ENCODE measurements at regions not wholly inside any gene's neighbourhood (a gene's known extent, or its start where the extent isn't known, plus 50 kb on each side); places are given as distances from the start of the nearest gene placed in this dataset.

DNA sequence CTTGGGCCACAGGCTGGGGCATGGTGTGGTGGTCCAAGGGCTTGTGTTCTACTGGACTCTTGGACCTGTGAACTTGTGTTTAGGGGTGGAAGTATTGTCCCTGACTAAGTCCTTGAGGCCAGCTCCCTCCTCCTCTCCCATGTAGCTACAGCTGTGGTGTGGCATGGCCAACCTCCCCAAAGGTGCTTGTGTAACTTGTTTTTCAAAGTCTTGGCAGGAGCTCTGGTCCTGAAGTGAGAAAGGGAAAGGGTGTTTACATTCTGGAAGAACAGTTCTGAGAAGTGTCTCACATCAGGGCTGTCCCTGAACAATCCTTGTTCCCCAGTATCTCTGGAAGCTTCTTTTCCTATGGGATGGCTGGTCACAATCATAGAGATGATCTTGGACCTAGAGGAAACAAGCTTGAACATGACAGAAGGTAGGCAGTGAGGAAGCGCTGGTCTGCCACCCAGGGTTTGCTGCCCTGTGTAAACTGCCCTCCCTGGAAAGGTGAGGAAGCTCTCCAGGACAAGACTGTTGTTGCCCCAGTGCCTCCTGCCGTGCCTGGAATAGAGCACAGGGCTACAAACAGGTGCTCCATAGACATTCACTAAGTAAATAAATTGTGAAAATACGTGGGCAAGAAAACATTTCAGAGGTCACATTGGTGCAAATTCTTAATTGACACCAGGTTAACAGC, 64.6 kb upstream of the KLF9 start:
- H3K9me3 Mint-ChIP-seq (ENCODE audit: low read depth), result no peaks in the 10 kb centered on the region
- DNase-seq (no peak), ATAC-seq (no peak)
- H3K36me3 Mint-ChIP-seq, result no peaks in the 10 kb centered on the region
- H3K27me3 Mint-ChIP-seq, result no peaks in the 10 kb centered on the region
- no peak overlapping the region for H3K4me3 Mint-ChIP-seq
- no peaks in the 10 kb centered on the region for H3K4me1 Mint-ChIP-seq
- CTCF ChIA-PET, result interaction anchor here (0.6 to 1.7 kb wide), 3 partner anchors 123 to 1420 kb away, joined by 3 to 4 read pairs (median 4); no protein-coding TSS in a partner anchor
- H3K27ac Mint-ChIP-seq, result no peak overlapping the region

DNA sequence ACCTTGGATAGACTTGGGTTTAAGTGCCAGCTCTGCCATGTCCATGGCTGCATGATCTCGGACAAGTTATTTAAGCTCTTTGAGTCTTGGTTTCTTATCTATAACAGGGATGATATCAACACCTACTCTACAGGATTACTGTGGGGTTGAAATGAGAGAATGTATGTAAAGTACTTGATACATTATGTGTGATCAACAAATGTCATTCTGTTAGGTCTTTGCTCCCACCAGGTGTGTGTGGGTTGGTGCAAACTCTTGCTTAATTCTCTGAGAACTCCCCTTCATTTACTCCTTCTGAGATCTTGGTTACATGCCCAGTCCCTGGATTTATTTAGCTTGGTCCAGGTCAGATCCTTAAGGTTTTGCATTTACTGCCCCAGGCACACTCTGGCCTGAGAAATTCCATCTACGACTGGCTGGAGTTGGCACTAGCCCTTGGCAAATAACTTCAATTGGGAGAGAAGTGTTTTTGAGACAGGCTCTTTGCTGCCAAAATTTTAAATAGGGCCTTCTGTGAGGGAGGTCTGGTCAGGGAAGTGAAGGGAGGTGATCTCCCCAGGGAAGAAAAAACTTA, 63.5 kb upstream of the KLF9 start:
- Mint-ChIP-seq H3K27me3 (no peaks in the 10 kb centered on the region), H3K9me3 (ENCODE audit: low read depth) (no peaks in the 10 kb centered on the region), H3K4me1 (no peaks in the 10 kb centered on the region), H3K4me3 (no peak overlapping the region), H3K27ac (no peak overlapping the region), H3K36me3 (no peaks in the 10 kb centered on the region)
- no peak for ATAC-seq
- no peak for DNase-seq
- CTCF ChIA-PET, result interaction anchor here (1.7 kb wide), 1 partner anchor 124 kb away, joined by 4 read pairs; no protein-coding TSS in a partner anchor

DNA sequence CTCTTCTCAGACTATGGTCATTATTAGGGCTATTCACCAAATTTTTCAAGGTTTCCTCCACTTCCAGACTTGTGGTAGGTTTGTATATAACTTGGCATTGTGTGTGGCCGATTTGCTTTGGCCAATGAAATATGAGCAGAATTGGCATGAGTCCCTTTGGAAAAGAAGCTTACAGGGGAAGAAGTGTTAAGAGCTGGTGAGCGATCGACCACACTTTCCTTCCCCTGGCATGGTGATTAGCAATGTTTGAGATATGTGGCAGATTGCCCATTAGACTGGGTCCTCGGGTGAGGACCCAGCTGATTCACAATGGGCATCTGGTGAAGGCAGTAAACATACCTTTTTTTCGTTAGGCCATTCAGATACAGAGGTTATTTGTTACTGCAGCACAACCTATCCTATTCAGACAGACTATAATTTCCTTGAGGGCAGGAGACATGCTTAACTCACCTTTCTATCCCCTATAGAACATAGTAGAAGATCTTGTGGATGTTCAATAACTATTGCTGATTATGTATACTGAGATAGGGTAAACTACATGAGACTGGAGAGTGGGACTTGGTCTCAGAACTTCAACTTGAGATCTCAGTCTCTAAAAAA, 62.8 kb upstream of the KLF9 start:
- no peaks in the 10 kb centered on the region for H3K9me3 Mint-ChIP-seq (ENCODE audit: low read depth)
- H3K4me1 Mint-ChIP-seq, result no peaks in the 10 kb centered on the region
- CTCF ChIA-PET, result interaction anchor here (1.7 kb wide), 1 partner anchor 125 kb away, joined by 4 read pairs; no protein-coding TSS in a partner anchor
- H3K4me3 Mint-ChIP-seq, result no peak overlapping the region
- no peaks in the 10 kb centered on the region for H3K27me3 Mint-ChIP-seq
- ATAC-seq (no peak), DNase-seq (no peak)
- H3K36me3 Mint-ChIP-seq, result no peaks in the 10 kb centered on the region
- no peak overlapping the region for H3K27ac Mint-ChIP-seq

DNA sequence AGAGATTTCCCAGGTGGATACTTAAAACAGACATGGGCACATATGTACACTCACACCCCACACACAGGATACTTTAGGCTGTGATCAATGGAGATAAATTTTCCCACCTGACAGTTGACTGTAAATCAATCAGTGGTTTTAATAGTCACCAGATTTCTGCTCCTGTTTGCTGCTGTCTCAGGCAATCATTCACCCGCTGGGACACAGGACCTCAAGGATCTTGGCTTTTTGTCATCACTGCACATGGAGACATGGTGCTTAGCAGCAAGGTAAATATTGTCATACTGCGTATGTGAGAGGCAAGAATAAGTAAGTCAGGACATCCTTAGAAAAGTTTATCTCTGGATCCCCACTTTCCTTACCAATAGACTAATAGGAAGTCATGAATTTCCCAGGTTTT, 60.8 kb upstream of the KLF9 start:
- Mint-ChIP-seq H3K36me3 (no peaks in the 10 kb centered on the region), H3K4me1 (no peaks in the 10 kb centered on the region), H3K27ac (no peak overlapping the region), H3K9me3 (ENCODE audit: low read depth) (no peaks in the 10 kb centered on the region), H3K27me3 (no peaks in the 10 kb centered on the region), H3K4me3 (no peak overlapping the region)
- DNase-seq (no peak), ATAC-seq (no peak)
- CTCF ChIA-PET, result interaction anchor here (1.3 to 1.4 kb wide), 2 partner anchors 10 to 11 kb away, joined by 3 to 4 read pairs; no protein-coding TSS in a partner anchor

DNA sequence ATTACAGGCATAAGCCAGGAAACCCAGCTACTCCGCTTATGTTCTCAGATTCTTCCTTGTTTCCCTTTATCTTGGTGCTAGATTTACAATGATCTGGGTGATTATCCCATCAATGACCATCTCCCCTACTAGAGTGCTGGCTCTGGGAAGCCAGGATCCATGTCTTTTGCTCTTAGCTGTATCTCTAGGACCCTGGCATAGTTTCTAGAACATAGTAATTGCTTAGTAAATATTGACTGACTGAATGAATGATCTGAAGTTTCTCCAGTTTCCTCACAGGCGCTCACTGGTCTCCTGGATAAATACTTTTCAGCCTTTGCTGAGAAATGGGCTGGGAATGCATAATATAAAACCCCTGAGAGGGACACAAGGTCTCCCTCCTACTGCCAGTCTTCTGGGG, 60.0 kb upstream of the KLF9 start:
- H3K9me3 Mint-ChIP-seq (ENCODE audit: low read depth), result no peaks in the 10 kb centered on the region
- H3K36me3 Mint-ChIP-seq, result no peaks in the 10 kb centered on the region
- H3K4me1 Mint-ChIP-seq, result no peaks in the 10 kb centered on the region
- no peak for ATAC-seq
- no peak overlapping the region for H3K4me3 Mint-ChIP-seq
- no peak overlapping the region for H3K27ac Mint-ChIP-seq
- H3K27me3 Mint-ChIP-seq, result no peaks in the 10 kb centered on the region
- no peak for DNase-seq
- CTCF ChIA-PET, result interaction anchor here (1.3 kb wide), 1 partner anchor 12 kb away, joined by 3 read pairs; no protein-coding TSS in a partner anchor

DNA sequence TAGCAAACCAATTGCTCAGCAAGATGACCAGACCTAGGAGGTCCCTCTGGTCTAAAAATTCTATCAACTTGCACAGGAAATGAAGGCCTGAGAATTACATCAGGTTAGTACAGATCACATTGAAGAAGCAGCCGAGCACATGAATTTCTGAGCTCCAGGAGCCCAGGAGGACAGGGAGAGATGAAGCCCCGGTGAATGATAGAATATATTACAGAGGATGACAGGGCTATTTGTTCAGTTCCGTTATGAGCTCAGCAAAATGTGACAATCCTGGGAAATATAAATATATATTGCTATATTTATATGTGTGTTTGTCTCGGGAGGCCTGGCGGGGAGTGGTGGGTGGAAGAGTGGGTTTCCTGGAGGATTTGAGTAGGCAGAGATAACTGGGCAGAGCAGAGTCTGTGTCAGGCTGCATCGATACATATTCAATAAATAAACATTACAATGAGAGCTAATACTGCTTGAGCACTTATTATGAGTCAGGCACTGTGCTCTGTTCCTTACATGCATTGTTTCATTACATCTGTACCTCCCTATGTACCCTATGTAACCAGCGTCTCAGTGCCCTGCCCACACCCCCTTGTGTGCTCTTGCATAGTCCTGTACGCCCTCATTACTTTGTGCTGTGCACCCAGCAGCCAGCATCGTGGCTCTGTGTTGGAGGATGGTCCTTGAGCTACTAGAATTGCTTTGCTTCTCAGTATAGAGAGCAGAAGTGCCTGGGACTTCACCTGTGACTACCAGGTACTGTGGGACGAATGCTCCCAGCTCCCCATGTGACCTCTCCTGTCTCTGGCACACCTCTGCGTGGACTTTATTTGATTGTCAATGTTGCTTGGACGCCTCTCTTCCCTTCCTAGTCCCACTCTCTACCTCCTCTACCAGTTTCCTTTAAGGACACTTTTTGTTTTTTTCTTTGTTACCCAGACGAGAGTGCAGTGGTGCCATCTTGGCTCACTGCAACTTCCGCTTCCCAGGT, 58.1 kb upstream of the KLF9 start:
- no peak overlapping the region for H3K27ac Mint-ChIP-seq

DNA sequence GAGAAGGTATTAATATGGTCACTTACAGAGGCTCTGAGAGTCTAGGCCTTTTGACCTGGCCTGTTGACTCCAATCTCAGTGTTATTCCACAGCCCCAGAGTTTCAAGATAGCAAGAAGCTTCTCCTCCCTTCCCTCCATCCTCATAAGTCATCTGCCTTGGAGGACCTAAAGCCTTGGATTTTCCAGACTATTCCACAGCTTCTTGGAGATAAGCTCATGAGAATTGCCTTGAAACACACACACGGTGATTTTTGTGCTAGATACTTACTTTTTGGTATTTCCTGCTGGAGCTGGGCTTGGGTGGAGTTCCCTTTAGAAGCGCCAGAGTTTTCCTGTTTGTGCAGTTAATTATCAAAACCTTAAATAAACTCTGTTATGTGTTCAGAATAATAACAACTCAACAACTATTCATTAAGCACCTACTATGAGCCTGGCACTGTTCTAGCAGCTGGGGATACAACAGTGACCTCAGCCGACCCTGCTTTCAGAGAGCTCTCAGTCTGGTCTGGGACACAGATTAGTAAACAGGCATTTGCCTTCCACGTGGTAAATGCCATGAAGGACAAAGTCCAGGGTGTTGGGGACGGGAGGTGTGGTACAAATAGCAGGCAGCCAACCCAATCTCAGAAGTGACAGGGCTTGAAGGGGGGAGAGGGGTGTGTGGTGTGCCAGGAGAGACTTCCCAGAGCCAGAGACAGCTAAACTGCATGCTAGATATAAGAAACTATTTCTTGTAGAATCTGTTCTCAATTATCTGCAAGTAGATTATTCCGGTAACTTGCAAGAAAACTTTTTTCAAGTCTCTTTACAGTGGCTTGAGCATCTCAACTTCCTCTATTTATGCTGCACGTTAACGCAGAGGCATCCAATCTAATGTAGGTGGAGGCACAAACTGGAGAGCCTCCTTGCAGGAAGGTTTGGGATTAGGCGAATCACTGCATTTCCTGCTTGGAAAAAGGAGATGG, 55.9 kb upstream of the KLF9 start:
- CTCF ChIA-PET, result interaction anchor here (1.0 kb wide), 1 partner anchor 10 kb away, joined by 3 read pairs; no protein-coding TSS in a partner anchor
- DNase-seq (no peak), ATAC-seq (no peak)
- H3K27ac Mint-ChIP-seq, result no peak overlapping the region
- no peaks in the 10 kb centered on the region for H3K27me3 Mint-ChIP-seq
- H3K4me1 Mint-ChIP-seq, result peaks cover 2% of the 10 kb centered on the region
- H3K9me3 Mint-ChIP-seq (ENCODE audit: low read depth), result no peaks in the 10 kb centered on the region
- no peak overlapping the region for H3K4me3 Mint-ChIP-seq
- H3K36me3 Mint-ChIP-seq, result no peaks in the 10 kb centered on the region

More for the DNA sequence above, 58.1 kb upstream of the KLF9 start:
- ATAC-seq (no peak), DNase-seq (no peak)
- Mint-ChIP-seq H3K36me3 (no peaks in the 10 kb centered on the region), H3K4me1 (peaks cover 2% of the 10 kb centered on the region), H3K27me3 (no peaks in the 10 kb centered on the region), H3K9me3 (ENCODE audit: low read depth) (no peaks in the 10 kb centered on the region), H3K4me3 (no peak overlapping the region)
- CTCF ChIA-PET, result interaction anchor here (0.6 kb wide), 1 partner anchor 1247 kb away, joined by 4 read pairs; no protein-coding TSS in a partner anchor

DNA sequence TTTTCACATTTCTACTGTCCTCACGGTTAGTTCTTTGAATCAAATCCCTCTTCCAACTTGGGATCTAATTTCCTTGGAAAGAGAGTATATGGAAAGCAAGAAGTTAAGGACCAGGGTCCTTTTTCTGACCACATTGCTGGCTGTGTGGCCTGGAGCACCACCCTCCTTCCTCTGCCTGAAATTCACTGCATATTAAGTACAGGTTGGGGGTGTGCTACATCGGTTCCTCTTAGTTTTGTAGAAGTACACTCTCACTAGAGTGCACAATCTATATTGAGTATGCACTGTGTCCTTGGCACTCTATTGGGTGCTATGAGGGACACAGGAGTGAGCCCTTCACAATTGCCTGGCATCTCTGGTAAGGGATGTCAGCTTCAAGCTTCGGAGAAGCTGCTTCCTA, 53.8 kb upstream of the KLF9 start:
- Mint-ChIP-seq H3K27me3 (no peaks in the 10 kb centered on the region), H3K27ac (no peak overlapping the region), H3K36me3 (no peaks in the 10 kb centered on the region), H3K4me1 (peaks cover 2% of the 10 kb centered on the region), H3K9me3 (ENCODE audit: low read depth) (no peaks in the 10 kb centered on the region), H3K4me3 (no peak overlapping the region)
- ATAC-seq, result no peak
- DNase-seq, result no peak
- CTCF ChIA-PET, result no interaction called here

DNA sequence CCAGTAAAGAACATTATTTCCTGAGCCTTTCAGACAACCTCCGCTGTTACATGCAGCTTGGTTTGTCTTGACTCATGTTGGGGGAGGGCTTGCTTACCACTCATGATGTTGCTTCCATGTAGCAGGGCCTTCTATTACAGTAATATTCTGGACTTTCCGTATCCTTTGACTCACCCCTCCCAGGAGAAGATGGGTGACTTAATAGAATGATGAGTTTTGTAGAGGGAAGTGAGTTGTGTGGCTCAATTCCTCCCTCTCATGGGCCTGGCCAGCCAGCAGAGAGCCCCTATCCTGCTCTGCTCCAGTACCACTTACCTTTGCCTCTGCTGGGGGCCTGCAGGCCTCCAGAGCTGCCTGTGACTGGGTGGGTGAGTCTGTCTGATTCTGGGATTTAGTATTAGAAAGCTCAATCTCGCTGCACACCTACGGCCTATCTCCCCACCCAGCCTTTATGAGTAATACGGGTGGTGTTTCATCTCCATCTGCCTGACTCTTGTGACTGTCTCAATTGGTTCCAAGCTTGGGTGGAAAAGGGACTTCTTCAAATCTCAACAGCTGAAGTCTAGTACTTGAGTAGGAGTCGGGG, 52.6 kb upstream of the KLF9 start:
- Mint-ChIP-seq H3K9me3 (ENCODE audit: low read depth) (no peaks in the 10 kb centered on the region), H3K36me3 (no peaks in the 10 kb centered on the region), H3K27ac (no peak overlapping the region), H3K4me1 (peaks cover 2% of the 10 kb centered on the region), H3K4me3 (no peak overlapping the region), H3K27me3 (no peaks in the 10 kb centered on the region)
- CTCF ChIA-PET, result interaction anchor here (1.4 kb wide), 1 partner anchor 135 kb away, joined by 3 read pairs; no protein-coding TSS in a partner anchor
- no peak for ATAC-seq
- DNase-seq, result no peak

DNA sequence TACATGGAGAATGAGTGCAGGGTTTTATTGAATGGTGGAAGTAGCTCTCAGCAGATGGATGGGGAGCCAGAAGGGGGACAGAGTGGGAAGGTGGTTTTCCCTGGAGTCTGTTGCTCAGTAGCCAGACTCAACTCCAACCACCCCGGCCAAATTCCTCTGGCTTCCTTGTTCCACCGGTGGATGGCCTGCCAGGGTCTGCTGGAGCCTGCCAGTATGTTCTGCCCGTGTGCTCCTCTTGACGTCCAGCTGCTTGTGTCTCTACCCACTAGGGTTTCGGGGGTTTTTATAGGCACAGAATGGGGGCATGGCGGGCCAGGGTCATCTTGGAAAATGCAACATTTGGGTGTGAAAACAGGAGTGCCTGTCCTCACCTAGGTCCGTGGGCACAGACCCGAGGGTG, 51.4 kb upstream of the KLF9 start:
- peaks cover 2% of the 10 kb centered on the region for H3K4me1 Mint-ChIP-seq
- H3K4me3 Mint-ChIP-seq, result no peak overlapping the region
- CTCF ChIA-PET, result interaction anchor here (1.4 kb wide), 1 partner anchor 136 kb away, joined by 3 read pairs; no protein-coding TSS in a partner anchor
- H3K27ac Mint-ChIP-seq, result no peak overlapping the region
- ATAC-seq, result no peak
- DNase-seq, result no peak
- no peaks in the 10 kb centered on the region for H3K27me3 Mint-ChIP-seq
- no peaks in the 10 kb centered on the region for H3K9me3 Mint-ChIP-seq (ENCODE audit: low read depth)
- no peaks in the 10 kb centered on the region for H3K36me3 Mint-ChIP-seq

DNA sequence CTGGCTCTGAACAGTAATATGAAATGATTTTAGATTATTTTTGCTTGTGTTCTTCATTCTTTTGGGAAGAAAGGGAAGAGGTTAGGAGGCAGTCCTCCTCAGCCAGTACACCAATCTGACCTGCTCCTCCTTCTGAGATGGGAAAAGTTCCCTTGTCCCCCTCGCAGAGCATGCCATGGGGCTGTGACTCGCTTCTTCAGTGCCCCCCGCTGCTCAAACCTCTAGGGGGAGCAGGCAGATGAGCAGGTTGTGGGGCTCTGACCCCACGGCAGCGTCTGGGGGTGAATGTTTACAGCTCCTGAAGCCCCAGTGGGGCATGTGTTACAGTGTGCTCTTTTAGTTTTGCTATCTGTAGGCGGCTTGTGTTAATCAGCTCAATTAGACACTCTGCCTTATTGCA, 50.9 kb upstream of the KLF9 start:
- Mint-ChIP-seq H3K36me3 (no peaks in the 10 kb centered on the region), H3K27ac (no peak overlapping the region), H3K4me3 (no peak overlapping the region), H3K27me3 (no peaks in the 10 kb centered on the region), H3K9me3 (ENCODE audit: low read depth) (no peaks in the 10 kb centered on the region), H3K4me1 (peaks cover 2% of the 10 kb centered on the region)
- ATAC-seq (no peak), DNase-seq (no peak)
- CTCF ChIA-PET, result interaction anchor here (1.4 kb wide), 1 partner anchor 137 kb away, joined by 3 read pairs; no protein-coding TSS in a partner anchor

Data from activated CD8-positive, alpha-beta memory T cell treated with anti-CD3 and anti-CD28 coated beads, Interleukin-2, amount 10 ng/mL, durations not matched to agents 7 days and 5 days (primary cell).